HG03108 (cell line): ENCODE measurements at regions not wholly inside any gene's neighbourhood (a gene's known extent, or its start where the extent isn't known, plus 50 kb on each side); places are given as distances from the start of the nearest gene placed in this dataset.

Source experiments
- ATAC-seq: cut with Tn5 transposase; IDR thresholded peaks from one replicate; pipeline ENCODE4 v1.9.1; 2021; ENCODE audit warnings: moderate library complexity; ENCODE audit not compliant: unreplicated experiment

- ATAC-seq: no peak
Observed at GRCh38 chr10:10613656-10614244, 403.9 kb upstream of the CELF2 start.

- ATAC-seq: no peak
Observed at GRCh38 chr10:10617686-10618085, 400.0 kb upstream of the CELF2 start.

GRCh38 chr10:10618139-10618538 lies 399.5 kb upstream of the CELF2 start:
- no peak for ATAC-seq

GRCh38 chr10:10623958-10624566 lies 393.6 kb upstream of the CELF2 start:
- ATAC-seq: no peak

- no peak for ATAC-seq
Observed at GRCh38 chr10:10624567-10624962, 393.1 kb upstream of the CELF2 start.

- no peak for ATAC-seq
Observed at GRCh38 chr10:10625491-10625890, 392.2 kb upstream of the CELF2 start.

GRCh38 chr10:10626734-10627133 lies 390.9 kb upstream of the CELF2 start:
- no peak for ATAC-seq

GRCh38 chr10:10627414-10627813 lies 390.3 kb upstream of the CELF2 start:
- ATAC-seq: no peak

GRCh38 chr10:10629512-10629911 lies 388.2 kb upstream of the CELF2 start:
- no peak for ATAC-seq

- ATAC-seq: no peak
Observed at GRCh38 chr10:10630281-10630680, 387.4 kb upstream of the CELF2 start.

GRCh38 chr10:10630782-10631181 lies 386.9 kb upstream of the CELF2 start:
- no peak for ATAC-seq

GRCh38 chr10:10642189-10642588 lies 375.5 kb upstream of the CELF2 start:
- no peak for ATAC-seq

GRCh38 chr10:10642751-10643150 lies 374.9 kb upstream of the CELF2 start:
- no peak for ATAC-seq

- no peak for ATAC-seq
Observed at GRCh38 chr10:10644008-10644646, 373.5 kb upstream of the CELF2 start.

- ATAC-seq: no peak
Observed at GRCh38 chr10:10644676-10645385, 372.8 kb upstream of the CELF2 start.

GRCh38 chr10:10647331-10647730 lies 370.3 kb upstream of the CELF2 start:
- no peak for ATAC-seq

- no peak for ATAC-seq
Observed at GRCh38 chr10:10657139-10657760, 360.4 kb upstream of the CELF2 start.

GRCh38 chr10:10658172-10658785 lies 359.4 kb upstream of the CELF2 start:
- ATAC-seq: no peak

- no peak for ATAC-seq
Observed at GRCh38 chr10:10660054-10660453, 357.6 kb upstream of the CELF2 start.

- no peak for ATAC-seq
Observed at GRCh38 chr10:10661176-10661575, 356.5 kb upstream of the CELF2 start.
